Activated naive CD4-positive, alpha-beta T cell treated with anti-CD3 and anti-CD28 coated beads, Interleukin-2, amount 10 ng/mL, durations not matched to agents 7 days and 5 days (primary cell): ENCODE measurements at regions not wholly inside any gene's neighbourhood (a gene's known extent, or its start where the extent isn't known, plus 50 kb on each side); places are given as distances from the start of the nearest gene placed in this dataset.

Source experiments
- CTCF ChIA-PET: fragments of 350-600 bp; sonication (Branson Sonifier 250); formaldehyde crosslinking; loops from one replicate; lab custom pipeline; 2021; ENCODE audit warnings: antibody characterized with exemption; lab: Charles Lee
- DNase-seq: peaks from one replicate; pipeline ENCODE4 v3.0.0-alpha.2; 2020
- H3K27ac Mint-ChIP-seq: one replicate; pipeline ENCODE4 v1.8.0; 2021; ENCODE audit warnings: mild to moderate bottlenecking, moderate library complexity, mixed read lengths
- H3K27me3 Mint-ChIP-seq: one replicate; pipeline ENCODE4 v1.8.0; 2021; ENCODE audit warnings: mild to moderate bottlenecking, mixed read lengths
- H3K36me3 Mint-ChIP-seq: one replicate; pipeline ENCODE4 v1.8.0; 2021; ENCODE audit warnings: mixed read lengths
- H3K4me1 Mint-ChIP-seq: one replicate; pipeline ENCODE4 v1.8.0; 2021; ENCODE audit warnings: mixed read lengths
- H3K4me3 Mint-ChIP-seq: one replicate; pipeline ENCODE4 v1.8.0; 2021; ENCODE audit warnings: mild to moderate bottlenecking, moderate library complexity, mixed read lengths
- H3K9me3 Mint-ChIP-seq: one replicate; pipeline ENCODE4 v1.8.0; 2021; ENCODE audit warnings: mixed read lengths

DNA sequence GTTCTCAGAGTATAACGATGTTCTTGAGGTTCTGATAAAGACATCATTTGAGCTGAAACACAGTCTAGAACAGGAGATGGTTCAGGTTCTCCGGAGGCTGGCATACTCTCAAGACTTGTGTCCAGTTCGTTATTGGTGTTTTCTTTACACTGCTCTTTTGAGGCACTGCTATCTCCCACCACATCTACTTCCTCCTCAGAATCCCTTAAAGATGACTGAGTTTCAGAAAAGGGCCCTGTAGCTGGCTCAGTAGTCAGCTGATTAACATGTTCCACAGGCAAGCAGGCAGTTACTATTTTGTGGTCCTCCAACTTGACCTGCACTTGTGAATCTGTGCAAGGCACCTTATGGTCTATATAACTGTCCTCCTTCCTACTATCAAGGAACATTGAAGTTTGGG, 50.2 kb downstream of the ZZZ3 start:
- Mint-ChIP-seq H3K4me1 (peaks cover 9% of the 10 kb centered on the region), H3K9me3 (no peaks in the 10 kb centered on the region), H3K27me3 (no peaks in the 10 kb centered on the region), H3K27ac (no peak overlapping the region), H3K36me3 (peaks cover 40% of the 10 kb centered on the region), H3K4me3 (no peak overlapping the region)
- DNase-seq = no peak
- CTCF ChIA-PET = no interaction called here

DNA sequence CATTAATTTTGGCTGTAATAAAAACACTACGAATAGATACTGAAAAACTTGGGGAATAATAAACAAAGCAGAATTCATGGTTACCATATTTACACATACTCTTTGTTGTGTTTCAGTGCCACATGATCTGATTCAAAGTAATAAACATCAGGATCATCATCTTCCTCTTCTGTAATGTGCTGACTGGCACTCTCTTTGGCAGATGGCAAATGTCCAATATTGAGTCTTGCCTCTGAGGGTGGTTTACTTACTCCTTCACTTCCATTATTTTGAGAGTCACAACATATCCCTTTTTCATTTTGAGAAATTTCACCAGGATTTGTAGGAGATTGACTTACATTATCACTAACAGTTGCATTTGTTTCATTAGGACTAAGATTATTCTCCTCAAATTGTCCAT, 50.7 kb downstream of the ZZZ3 start:
- DNase-seq = no peak
- Mint-ChIP-seq H3K27ac (no peak overlapping the region), H3K27me3 (no peaks in the 10 kb centered on the region), H3K4me3 (no peak overlapping the region), H3K9me3 (no peaks in the 10 kb centered on the region), H3K36me3 (peaks cover 40% of the 10 kb centered on the region), H3K4me1 (peaks cover 9% of the 10 kb centered on the region)
- CTCF ChIA-PET = no interaction called here

DNA sequence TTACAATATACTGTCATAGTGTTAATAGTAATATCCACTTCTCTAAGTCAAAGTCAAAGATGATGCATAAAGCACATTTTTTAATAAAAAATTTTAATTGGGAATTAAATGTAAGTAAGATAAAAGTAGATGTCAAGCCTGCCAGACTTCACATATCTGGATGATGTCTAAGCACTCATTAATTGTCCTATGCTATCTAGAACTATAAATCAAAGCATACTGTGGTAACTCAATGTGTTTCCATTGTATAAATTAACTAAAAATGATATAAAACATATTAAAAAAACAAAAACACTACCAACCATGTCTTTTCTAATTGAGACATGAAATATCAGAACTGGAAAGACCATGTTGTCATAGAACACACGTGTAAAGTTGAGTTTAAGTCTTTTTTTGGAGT, 51.2 kb downstream of the ZZZ3 start:
- DNase-seq = no peak
- Mint-ChIP-seq H3K4me1 (peaks cover 9% of the 10 kb centered on the region), H3K36me3 (peaks cover 44% of the 10 kb centered on the region), H3K27me3 (no peaks in the 10 kb centered on the region), H3K27ac (no peak overlapping the region), H3K4me3 (no peak overlapping the region), H3K9me3 (no peaks in the 10 kb centered on the region)
- CTCF ChIA-PET = no interaction called here

DNA sequence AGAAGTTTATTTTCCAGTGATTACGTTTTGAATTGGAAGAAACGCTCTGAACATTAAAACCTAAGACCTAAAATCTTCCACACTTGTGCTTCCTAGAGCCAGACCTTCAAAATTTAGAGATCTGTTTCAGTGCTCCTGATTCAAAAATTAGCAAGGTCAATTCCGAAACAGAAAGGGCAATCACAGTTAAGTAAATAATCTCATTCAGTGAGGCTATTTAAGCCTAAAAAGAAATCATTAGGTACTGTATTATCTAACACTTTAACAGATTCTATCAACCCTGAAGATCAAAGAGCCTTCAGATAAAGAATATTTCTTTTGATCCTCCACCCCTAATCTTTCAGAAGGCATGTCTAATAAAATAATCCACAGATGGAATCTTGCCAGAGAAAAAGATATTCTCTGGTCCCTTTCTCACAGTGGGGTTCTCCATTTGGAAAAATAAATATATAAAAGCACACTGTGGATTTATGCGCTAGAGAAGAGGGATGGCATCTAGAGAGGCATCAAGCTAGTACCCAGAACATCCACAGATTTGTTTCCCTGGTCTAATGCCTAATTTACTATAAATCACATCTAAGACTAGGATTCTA, 54.4 kb downstream of the ZZZ3 start:
- DNase-seq = no peak
- CTCF ChIA-PET = no interaction called here
- Mint-ChIP-seq H3K9me3 (no peaks in the 10 kb centered on the region), H3K36me3 (peaks cover 47% of the 10 kb centered on the region), H3K27me3 (no peaks in the 10 kb centered on the region), H3K4me1 (peaks cover 8% of the 10 kb centered on the region), H3K27ac (no peak overlapping the region), H3K4me3 (no peak overlapping the region)

DNA sequence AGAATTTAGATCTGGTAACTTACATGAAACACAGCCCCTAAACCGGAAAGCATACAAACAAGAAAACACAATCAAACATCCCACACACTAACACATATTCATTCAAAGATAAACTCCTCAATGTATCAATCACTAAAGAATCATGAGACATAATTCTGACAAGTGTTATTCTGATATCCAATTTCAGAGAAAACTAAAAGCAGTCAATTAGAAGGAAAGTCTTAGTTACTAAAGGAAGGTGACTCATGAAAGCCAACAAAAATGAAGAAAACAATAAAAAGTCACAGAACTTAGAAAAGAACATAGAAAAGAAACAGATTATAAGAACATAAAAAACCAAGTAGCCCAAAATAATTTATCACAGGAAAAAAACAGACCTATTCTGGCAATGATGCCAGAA, 57.2 kb downstream of the ZZZ3 start:
- no peaks in the 10 kb centered on the region for H3K27me3 Mint-ChIP-seq
- no peak overlapping the region for H3K4me3 Mint-ChIP-seq
- H3K36me3 Mint-ChIP-seq = peaks cover 40% of the 10 kb centered on the region
- H3K9me3 Mint-ChIP-seq = no peaks in the 10 kb centered on the region
- CTCF ChIA-PET = no interaction called here
- H3K27ac Mint-ChIP-seq = no peak overlapping the region
- H3K4me1 Mint-ChIP-seq = peaks cover 1% of the 10 kb centered on the region
- no peak for DNase-seq

DNA sequence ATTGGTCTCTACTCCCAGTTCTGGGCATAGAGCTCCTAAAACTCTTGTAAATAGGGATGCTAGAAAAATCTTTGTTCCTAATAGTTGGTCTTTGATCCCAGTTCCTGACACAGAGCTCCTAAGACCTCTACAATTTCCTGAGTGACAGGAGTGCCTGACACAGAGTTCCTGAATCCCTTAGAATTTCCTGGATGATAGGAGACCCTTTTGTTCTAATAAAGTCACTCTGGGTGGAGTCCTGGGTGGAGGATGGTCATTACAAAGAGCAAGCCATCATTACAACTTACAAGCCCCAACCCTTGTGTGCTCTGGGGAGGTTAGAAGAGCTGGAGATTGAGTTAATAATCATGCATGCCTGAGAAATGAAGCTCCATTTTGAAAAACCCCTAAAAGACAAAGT, 58.4 kb downstream of the ZZZ3 start:
- DNase-seq = no peak
- Mint-ChIP-seq H3K4me1 (peaks cover 5% of the 10 kb centered on the region), H3K27ac (no peak overlapping the region), H3K36me3 (peaks cover 39% of the 10 kb centered on the region), H3K4me3 (no peak overlapping the region), H3K27me3 (no peaks in the 10 kb centered on the region), H3K9me3 (no peaks in the 10 kb centered on the region)
- CTCF ChIA-PET = interaction anchor here (1.1 kb wide), 1 partner anchor 89 kb away, joined by 3 read pairs; no protein-coding TSS in a partner anchor

DNA sequence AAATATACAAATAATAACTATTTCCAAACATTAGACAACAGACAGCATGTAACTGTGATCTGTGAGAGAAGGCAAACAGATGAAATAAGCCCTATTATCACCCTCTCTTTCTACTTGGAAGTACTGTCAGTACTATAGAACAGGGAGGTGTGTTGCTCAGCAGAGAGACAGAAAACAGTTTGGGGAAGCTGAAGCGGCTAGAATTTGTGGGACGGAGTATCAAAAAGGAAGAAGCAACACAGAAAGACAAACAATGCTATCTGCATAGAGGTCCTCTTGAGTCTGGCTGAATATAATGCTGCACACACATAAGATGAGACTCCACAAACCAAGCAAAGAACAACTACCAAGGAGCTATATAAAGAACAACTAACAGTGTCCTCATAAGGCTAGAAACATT, 59.4 kb downstream of the ZZZ3 start:
- no peaks in the 10 kb centered on the region for H3K27me3 Mint-ChIP-seq
- peaks cover 5% of the 10 kb centered on the region for H3K4me1 Mint-ChIP-seq
- no peak overlapping the region for H3K4me3 Mint-ChIP-seq
- H3K27ac Mint-ChIP-seq = no peak overlapping the region
- peaks cover 41% of the 10 kb centered on the region for H3K36me3 Mint-ChIP-seq
- H3K9me3 Mint-ChIP-seq = no peaks in the 10 kb centered on the region
- no peak for DNase-seq
- CTCF ChIA-PET = no interaction called here

DNA sequence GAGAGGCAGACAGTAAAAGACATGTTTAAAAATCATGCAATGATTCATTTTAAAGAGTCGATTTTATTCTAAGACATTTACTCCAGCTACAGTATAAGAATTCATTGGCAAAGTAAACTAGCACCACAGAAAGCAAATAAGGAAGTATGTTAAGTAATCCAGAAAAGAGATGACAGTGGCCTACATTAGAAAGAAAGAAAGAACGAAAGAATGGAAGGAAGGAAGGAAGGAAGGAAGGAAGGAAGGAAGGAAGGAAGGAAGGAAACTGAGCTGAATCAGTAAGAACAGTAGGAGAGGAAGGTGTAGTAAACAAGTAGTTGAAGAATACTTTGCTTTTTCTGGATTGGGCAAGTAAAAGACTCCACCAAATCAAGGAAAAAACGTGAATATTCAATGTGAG, 62.2 kb downstream of the ZZZ3 start:
- Mint-ChIP-seq H3K9me3 (no peaks in the 10 kb centered on the region), H3K4me1 (peaks cover 5% of the 10 kb centered on the region), H3K36me3 (peaks cover 44% of the 10 kb centered on the region), H3K27me3 (no peaks in the 10 kb centered on the region), H3K4me3 (no peak overlapping the region), H3K27ac (no peak overlapping the region)
- no peak for DNase-seq
- CTCF ChIA-PET = interaction anchor here (0.5 to 0.6 kb wide), 2 partner anchors 19 to 94 kb away, joined by 3 read pairs; no protein-coding TSS in a partner anchor

- Mint-ChIP-seq H3K27me3 (no peaks in the 10 kb centered on the region), H3K4me3 (no peak overlapping the region), H3K27ac (no peak overlapping the region), H3K9me3 (peaks cover 17% of the 10 kb centered on the region), H3K36me3 (peaks cover 45% of the 10 kb centered on the region), H3K4me1 (no peaks in the 10 kb centered on the region)
- no peak for DNase-seq
- CTCF ChIA-PET = interaction anchor here (0.9 kb wide), 1 partner anchor 65 kb away, joined by 3 read pairs; no protein-coding TSS in a partner anchor
These were observed 68.4 kb downstream of the ZZZ3 start for GRCh38 chr1:77614037-77614436.
